IPS-20b (cell line): ENCODE measurements at regions not wholly inside any gene's neighbourhood (a gene's known extent, or its start where the extent isn't known, plus 50 kb on each side); places are given as distances from the start of the nearest gene placed in this dataset.

Experiments used
- H3K27ac ChIP-seq: one replicate; pipeline ENCODE4 v1.5.1; 2013; ENCODE audit warnings: low read length
- H3K27me3 ChIP-seq: 2 replicates; pipeline ENCODE4 v1.6.1; 2013; ENCODE audit warnings: mild to moderate bottlenecking, low read length, inconsistent platforms; ENCODE audit not compliant: insufficient read depth
- H3K36me3 ChIP-seq: 2 replicates; pipeline ENCODE4 v1.6.1; 2013; ENCODE audit warnings: low read depth, mild to moderate bottlenecking, inconsistent platforms, low read length, moderate library complexity; ENCODE audit not compliant: insufficient read depth
- H3K4me1 ChIP-seq: 2 replicates; pipeline ENCODE4 v1.6.1; 2013; ENCODE audit warnings: mild to moderate bottlenecking, control low read depth, inconsistent platforms, low read length, moderate library complexity; ENCODE audit not compliant: insufficient read depth
- H3K4me3 ChIP-seq: 2 replicates; pipeline ENCODE4 v1.5.1; 2013; ENCODE audit warnings: mild to moderate bottlenecking, low read length, inconsistent platforms
- H3K9ac ChIP-seq: 2 replicates; pipeline ENCODE4 v1.6.1; 2013; ENCODE audit warnings: low read depth, mild to moderate bottlenecking, inconsistent platforms, low read length, moderate library complexity
- H3K9me3 ChIP-seq: 2 replicates; pipeline ENCODE4 v1.6.1; 2013; ENCODE audit warnings: mild to moderate bottlenecking, low read depth, low read length, inconsistent platforms; ENCODE audit not compliant: insufficient read depth

DNA sequence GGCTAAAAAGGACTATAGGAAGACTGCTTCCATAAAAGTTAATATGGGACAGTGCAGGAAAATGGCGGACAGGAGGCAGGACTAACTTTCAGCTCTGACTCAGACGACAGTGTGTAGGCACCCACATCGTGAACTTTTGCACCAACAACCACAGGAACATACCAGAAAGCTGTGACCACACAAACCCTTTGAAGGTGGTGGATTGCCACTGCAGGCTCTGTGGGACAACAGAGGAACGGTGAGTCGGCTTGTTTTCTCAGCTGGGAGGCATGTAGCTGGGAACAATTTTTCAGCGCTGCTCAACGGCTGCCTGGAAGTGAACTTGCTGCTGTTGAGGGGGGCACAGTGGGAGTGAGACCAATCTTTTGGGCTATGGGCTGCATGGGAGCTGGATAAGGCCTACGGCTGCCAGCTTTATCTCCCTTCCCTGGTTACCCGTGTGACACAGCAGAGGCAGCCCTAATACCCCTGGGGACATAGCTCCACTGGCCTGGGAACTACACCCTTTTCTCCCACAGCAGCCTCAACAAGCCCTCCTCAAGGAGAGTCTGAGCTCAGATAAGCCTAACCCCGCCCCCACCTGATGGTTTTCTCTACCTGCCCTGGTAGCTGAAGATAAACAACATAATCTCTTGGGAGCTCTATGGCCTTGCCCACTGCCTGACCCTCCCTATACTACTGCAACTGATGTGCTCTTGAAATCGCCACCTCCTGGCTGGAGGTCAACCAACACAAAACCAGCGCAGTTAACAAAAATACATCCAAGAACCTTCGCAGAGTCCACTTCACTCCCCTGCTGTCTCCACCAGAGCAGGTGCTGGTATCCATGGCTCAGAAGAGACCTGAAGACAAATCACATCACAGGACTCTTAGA lies 1537.0 kb downstream of the C4orf33 start:
- Histone ChIP-seq H3K4me1 (no peaks in the 10 kb centered on the region), H3K27me3 (no peaks in the 10 kb centered on the region), H3K27ac (no peak overlapping the region), H3K36me3 (no peaks in the 10 kb centered on the region), H3K9ac (no peak overlapping the region), H3K4me3 (no peak overlapping the region), H3K9me3 (no peaks in the 10 kb centered on the region)

- no peaks in the 10 kb centered on the region for H3K27me3 ChIP-seq
- H3K27ac ChIP-seq, result no peak overlapping the region
- no peak overlapping the region for H3K4me3 ChIP-seq
- H3K36me3 ChIP-seq, result no peaks in the 10 kb centered on the region
- H3K9me3 ChIP-seq, result no peaks in the 10 kb centered on the region
- H3K4me1 ChIP-seq, result no peaks in the 10 kb centered on the region
- H3K9ac ChIP-seq, result no peak overlapping the region
These were observed 1540.5 kb downstream of the C4orf33 start for GRCh38 chr4:130636486-130636885.

DNA sequence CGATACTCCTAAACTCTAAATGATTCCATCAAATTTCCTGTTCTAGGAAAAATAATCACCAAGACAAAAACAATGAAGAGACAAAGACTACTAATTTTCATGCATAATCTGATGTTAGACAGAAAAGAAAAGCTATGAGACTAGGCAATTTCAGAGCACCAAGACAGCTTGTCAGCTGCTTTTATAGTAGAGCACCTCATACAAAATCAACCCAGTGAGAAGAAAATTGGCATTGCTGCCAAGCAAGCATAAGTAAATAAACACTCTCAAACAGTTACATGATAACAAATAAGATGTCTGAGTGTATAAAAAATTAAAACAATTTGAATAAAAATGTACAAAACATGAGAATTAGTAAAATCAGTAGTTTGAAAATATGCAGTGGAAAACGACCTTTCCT lies 1544.6 kb downstream of the C4orf33 start:
- Histone ChIP-seq H3K36me3 (no peaks in the 10 kb centered on the region), H3K4me3 (no peak overlapping the region), H3K9ac (no peak overlapping the region), H3K9me3 (no peaks in the 10 kb centered on the region), H3K27ac (no peak overlapping the region), H3K4me1 (no peaks in the 10 kb centered on the region), H3K27me3 (no peaks in the 10 kb centered on the region)

DNA sequence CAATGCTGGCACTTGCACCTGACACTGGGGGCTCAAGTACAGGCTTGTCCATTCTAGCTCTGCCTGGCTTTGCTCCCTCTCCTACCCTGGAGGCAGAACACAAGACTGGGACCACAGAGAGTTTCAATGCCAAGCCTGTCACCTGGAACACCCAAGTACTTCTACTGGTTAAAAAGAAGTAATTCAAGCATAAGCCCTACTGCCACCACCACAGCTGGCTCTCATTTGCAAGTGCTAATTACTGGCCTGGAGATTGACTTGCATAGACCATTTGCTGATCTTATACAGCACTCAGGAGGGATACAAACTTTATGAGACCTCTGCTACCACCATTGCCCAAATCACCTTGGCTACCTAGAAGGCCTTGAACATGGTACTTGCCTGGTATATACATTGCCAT lies 1550.9 kb downstream of the C4orf33 start:
- Histone ChIP-seq H3K9ac (no peak overlapping the region), H3K27me3 (no peaks in the 10 kb centered on the region), H3K27ac (no peak overlapping the region), H3K4me1 (no peaks in the 10 kb centered on the region), H3K4me3 (no peak overlapping the region), H3K36me3 (no peaks in the 10 kb centered on the region), H3K9me3 (no peaks in the 10 kb centered on the region)

DNA sequence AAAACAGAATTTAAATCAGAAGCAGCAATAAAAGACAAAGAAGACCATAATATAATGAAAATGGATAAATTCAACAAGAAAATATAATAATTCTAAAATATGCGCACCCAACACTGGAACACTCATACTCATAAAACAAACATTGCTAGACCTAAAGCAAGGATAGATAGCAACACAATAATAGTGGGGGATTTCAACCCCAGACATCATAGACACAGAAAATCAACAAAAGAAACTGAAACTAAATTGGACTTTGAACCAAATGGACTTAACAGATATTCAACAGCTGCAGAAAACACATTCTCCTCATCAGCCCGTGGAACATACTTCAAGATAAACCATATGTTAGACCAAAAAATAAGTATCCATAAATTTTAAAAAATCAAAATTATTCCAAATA lies 1552.6 kb downstream of the C4orf33 start:
- Histone ChIP-seq H3K4me1 (no peaks in the 10 kb centered on the region), H3K4me3 (no peak overlapping the region), H3K27me3 (no peaks in the 10 kb centered on the region), H3K9me3 (no peaks in the 10 kb centered on the region), H3K27ac (no peak overlapping the region), H3K36me3 (no peaks in the 10 kb centered on the region), H3K9ac (no peak overlapping the region)

DNA sequence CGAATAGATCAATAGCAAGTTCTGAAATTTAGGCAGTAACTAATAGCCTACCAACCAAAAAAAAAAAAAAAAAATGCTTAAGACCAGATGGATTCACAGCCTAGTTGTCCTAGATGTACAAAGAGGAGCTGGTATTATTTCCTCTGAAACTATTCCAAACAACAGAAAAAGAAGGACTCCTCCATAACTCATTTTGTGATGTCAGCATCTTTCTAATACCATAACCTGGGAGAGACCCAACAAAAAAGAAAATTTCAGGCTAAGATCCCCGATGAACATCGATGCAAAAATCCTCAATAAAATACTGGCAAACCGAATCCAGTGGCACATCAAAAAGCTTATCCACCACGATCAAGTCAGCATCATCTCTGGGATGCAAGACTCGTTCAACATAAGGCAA lies 1557.9 kb downstream of the C4orf33 start:
- Histone ChIP-seq H3K4me3 (no peak overlapping the region), H3K9me3 (no peaks in the 10 kb centered on the region), H3K27ac (no peak overlapping the region)

GRCh38 chr4:130659320-130659719 lies 1563.4 kb downstream of the C4orf33 start:
- Histone ChIP-seq H3K4me1 (no peaks in the 10 kb centered on the region), H3K9ac (no peak overlapping the region), H3K27ac (no peak overlapping the region), H3K36me3 (no peaks in the 10 kb centered on the region), H3K9me3 (no peaks in the 10 kb centered on the region), H3K27me3 (no peaks in the 10 kb centered on the region), H3K4me3 (no peak overlapping the region)

More for the DNA sequence above, 1557.9 kb downstream of the C4orf33 start:
- H3K9ac ChIP-seq, result no peak overlapping the region
- no peaks in the 10 kb centered on the region for H3K27me3 ChIP-seq
- H3K4me1 ChIP-seq, result no peaks in the 10 kb centered on the region
- no peaks in the 10 kb centered on the region for H3K36me3 ChIP-seq

GRCh38 chr4:130668859-130669258 lies 1572.9 kb downstream of the C4orf33 start:
- no peak overlapping the region for H3K4me3 ChIP-seq
- no peaks in the 10 kb centered on the region for H3K27me3 ChIP-seq
- H3K27ac ChIP-seq, result no peak overlapping the region
- H3K9ac ChIP-seq, result no peak overlapping the region
- no peaks in the 10 kb centered on the region for H3K36me3 ChIP-seq
- no peaks in the 10 kb centered on the region; the same call in 1 of the 2 replicates for H3K4me1 ChIP-seq
- H3K9me3 ChIP-seq, result no peaks in the 10 kb centered on the region

DNA sequence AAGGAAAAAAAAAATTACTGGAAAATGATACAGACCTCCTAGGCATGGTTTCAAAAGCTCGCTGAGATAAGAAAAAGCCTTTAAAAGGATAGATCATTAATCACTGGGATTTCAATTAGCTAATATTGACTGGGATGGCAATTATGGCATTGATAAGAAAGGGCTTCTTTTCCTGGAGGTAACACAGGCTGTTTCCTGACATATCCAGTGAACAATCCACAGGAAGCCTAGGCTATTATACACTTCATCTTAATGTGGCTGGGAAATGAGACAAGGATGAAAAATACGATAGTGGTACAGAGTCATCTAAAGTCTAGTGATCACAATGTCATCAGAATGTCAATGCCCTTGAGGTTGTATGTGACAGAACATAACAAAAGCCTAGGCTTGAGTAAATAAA lies 1579.3 kb downstream of the C4orf33 start:
- Histone ChIP-seq H3K9ac (no peak overlapping the region), H3K27me3 (no peaks in the 10 kb centered on the region), H3K9me3 (no peaks in the 10 kb centered on the region), H3K36me3 (no peaks in the 10 kb centered on the region), H3K27ac (no peak overlapping the region), H3K4me1 (no peaks in the 10 kb centered on the region; the same call in 1 of the 2 replicates), H3K4me3 (no peak overlapping the region)

DNA sequence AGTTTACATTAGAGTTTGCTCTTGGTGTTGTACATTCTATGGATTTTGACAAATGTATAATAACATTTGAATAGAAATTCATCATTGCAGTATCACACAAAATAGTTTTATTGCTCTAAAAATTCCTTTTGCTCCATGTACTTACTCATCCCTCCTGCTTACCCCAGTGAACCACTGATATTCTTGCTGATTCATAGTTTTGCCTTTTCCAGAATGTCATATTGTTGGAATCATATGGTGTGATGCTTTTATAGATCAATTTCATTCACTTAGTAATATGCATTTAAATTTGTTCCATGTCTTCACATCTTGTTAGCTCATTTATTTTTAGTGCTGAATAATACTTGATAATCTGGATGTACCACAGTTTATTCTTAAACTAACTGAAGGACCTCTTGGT lies 1593.2 kb downstream of the C4orf33 start:
- no peaks in the 10 kb centered on the region for H3K27me3 ChIP-seq
- no peaks in the 10 kb centered on the region for H3K4me1 ChIP-seq
- no peak overlapping the region for H3K27ac ChIP-seq
- no peak overlapping the region for H3K9ac ChIP-seq
- H3K9me3 ChIP-seq, result peaks cover 2% of the 10 kb centered on the region; the same call in 1 of the 2 replicates
- no peaks in the 10 kb centered on the region for H3K36me3 ChIP-seq
- H3K4me3 ChIP-seq, result no peak overlapping the region

DNA sequence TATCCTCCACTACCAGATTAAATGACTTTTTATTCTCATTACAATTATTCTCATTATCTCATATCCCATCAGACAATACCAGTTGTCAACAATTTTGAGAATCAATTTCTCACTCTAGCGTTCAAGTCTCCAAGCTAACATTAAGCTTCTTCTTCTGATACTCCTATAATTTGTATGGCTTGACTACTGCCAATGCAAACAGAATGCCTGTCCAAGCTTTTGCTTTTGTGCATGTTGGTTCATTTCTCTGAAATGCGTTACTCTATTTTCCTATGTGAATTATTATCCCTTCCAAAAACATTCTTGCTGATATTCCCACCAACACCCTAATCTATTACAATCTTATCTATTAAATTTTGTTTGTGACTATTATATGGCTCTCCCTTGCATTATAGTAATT lies 1602.3 kb downstream of the C4orf33 start:
- no peak overlapping the region for H3K4me3 ChIP-seq
- H3K4me1 ChIP-seq, result peaks cover 3% of the 10 kb centered on the region; the same call in 1 of the 2 replicates
- H3K27me3 ChIP-seq, result no peaks in the 10 kb centered on the region
- H3K36me3 ChIP-seq, result no peaks in the 10 kb centered on the region
- no peak overlapping the region for H3K9ac ChIP-seq
- no peaks in the 10 kb centered on the region for H3K9me3 ChIP-seq
- no peak overlapping the region for H3K27ac ChIP-seq

DNA sequence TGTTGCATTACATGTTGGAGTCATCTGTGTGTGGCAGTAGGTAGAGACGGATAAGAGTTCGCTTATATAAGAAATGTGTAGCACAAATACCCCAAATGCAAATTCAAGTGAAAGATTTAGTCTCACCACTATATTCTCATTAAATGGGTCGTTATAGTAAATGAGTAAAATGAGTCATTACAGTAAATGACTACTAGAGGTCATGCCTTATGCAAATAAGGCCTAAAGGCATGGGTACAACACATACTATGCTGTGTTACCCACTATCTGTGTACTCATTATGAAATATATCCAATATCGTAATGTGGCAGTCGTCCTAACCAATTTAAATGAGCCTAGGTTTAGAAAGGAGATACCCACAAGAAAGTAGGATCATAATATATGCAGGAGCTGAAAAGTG lies 1603.1 kb downstream of the C4orf33 start:
- Histone ChIP-seq H3K4me3 (no peak overlapping the region), H3K9me3 (no peaks in the 10 kb centered on the region), H3K4me1 (peaks cover 3% of the 10 kb centered on the region; the same call in 1 of the 2 replicates), H3K27me3 (no peaks in the 10 kb centered on the region), H3K36me3 (no peaks in the 10 kb centered on the region), H3K9ac (no peak overlapping the region), H3K27ac (no peak overlapping the region)
